Fibroblast of skin of scalp (primary cell): ENCODE measurements at regions not wholly inside any gene's neighbourhood (a gene's known extent, or its start where the extent isn't known, plus 50 kb on each side); places are given as distances from the start of the nearest gene placed in this dataset.

Source experiments
- DNase-seq: peaks from one replicate; pipeline ENCODE4 v3.0.0-alpha.2; 2013

- no peak for DNase-seq
Measured at GRCh38 chr10:35921866-35922350, 279.8 kb upstream of the FZD8 start.

GRCh38 chr10:35916791-35917190 lies 274.7 kb upstream of the FZD8 start:
- peak; percentile 46 for DNase-seq

GRCh38 chr10:35913628-35914027 lies 271.5 kb upstream of the FZD8 start:
- DNase-seq, result peak; percentile 65

- DNase-seq, result peak; percentile 60
Measured at GRCh38 chr10:35912615-35913569, 270.8 kb upstream of the FZD8 start.

- no peak for DNase-seq
Measured at GRCh38 chr10:35911954-35912353, 269.9 kb upstream of the FZD8 start.

GRCh38 chr10:35911233-35911632 lies 269.1 kb upstream of the FZD8 start:
- no peak for DNase-seq

GRCh38 chr10:35910234-35910633 lies 268.1 kb upstream of the FZD8 start:
- DNase-seq, result peak; percentile 60

- DNase-seq, result no peak
Measured at GRCh38 chr10:35909121-35909720, 267.1 kb upstream of the FZD8 start.

GRCh38 chr10:35908451-35908850 lies 266.4 kb upstream of the FZD8 start:
- peak; percentile 25 for DNase-seq

- no peak for DNase-seq
Measured at GRCh38 chr10:35907548-35907947, 265.5 kb upstream of the FZD8 start.

- DNase-seq, result no peak
Measured at GRCh38 chr10:35906155-35906554, 264.1 kb upstream of the FZD8 start.

- no peak for DNase-seq
Measured at GRCh38 chr10:35903021-35903420, 260.9 kb upstream of the FZD8 start.

GRCh38 chr10:35898716-35899440 lies 256.8 kb upstream of the FZD8 start:
- DNase-seq, result no peak

GRCh38 chr10:35896001-35896400 lies 253.9 kb upstream of the FZD8 start:
- DNase-seq, result peak; percentile 79

GRCh38 chr10:35895331-35895730 lies 253.2 kb upstream of the FZD8 start:
- DNase-seq, result peak; percentile 67

- DNase-seq, result no peak
Measured at GRCh38 chr10:35892526-35892925, 250.4 kb upstream of the FZD8 start.

GRCh38 chr10:35890676-35891495 lies 248.8 kb upstream of the FZD8 start:
- DNase-seq, result no peak

GRCh38 chr10:35889971-35890675 lies 248.0 kb upstream of the FZD8 start:
- no peak for DNase-seq

GRCh38 chr10:35889226-35889625 lies 247.1 kb upstream of the FZD8 start:
- DNase-seq, result no peak

GRCh38 chr10:35888400-35888799 lies 246.3 kb upstream of the FZD8 start:
- DNase-seq, result no peak

- no peak for DNase-seq
Measured at GRCh38 chr10:35887685-35888084, 245.6 kb upstream of the FZD8 start.

- no peak for DNase-seq
Measured at GRCh38 chr10:35885076-35885475, 243.0 kb upstream of the FZD8 start.
